CD14-positive monocyte (primary cell): ENCODE measurements at regions not wholly inside any gene's neighbourhood (a gene's known extent, or its start where the extent isn't known, plus 50 kb on each side); places are given as distances from the start of the nearest gene placed in this dataset.

Experiments
- DNase-seq, 3 donors: peaks; one replicate each; pipeline ENCODE4 v3.0.0-alpha.2; 2011 to 2022
- H2AFZ ChIP-seq: 2 replicates; pipeline ENCODE4 v1.6.0; 2012; ENCODE audit warnings: mild to moderate bottlenecking, low read depth, low read length, inconsistent platforms; ENCODE audit not compliant: insufficient read depth, poor library complexity, severe bottlenecking
- H3K27ac ChIP-seq, 2 donors: 1 replicate in 1 of 2; 2 replicates in 1 of 2; pipeline ENCODE4 v1.5.1; 2012 to 2013; ENCODE audit warnings: low read length in 2 of 2, control low read depth in 1 of 2, inconsistent platforms in 1 of 2, low read depth in 1 of 2, mild to moderate bottlenecking in 1 of 2
- H3K27me3 ChIP-seq, 2 donors: one replicate each; pipeline versions ENCODE4 v1.6.0 to v1.6.1; 2011 to 2013; ENCODE audit warnings: low read length in 2 of 2; ENCODE audit not compliant: control insufficient read depth in 2 of 2, insufficient read depth in 2 of 2
- H3K36me3 ChIP-seq, 2 donors: replicated peaks in 1 of 2; 1 replicate in 1 of 2; 2 replicates in 1 of 2; pipeline versions ENCODE4 v1.5.1 to v1.6.1; 2012 to 2013; ENCODE audit warnings: low read length in 2 of 2, control low read depth in 1 of 2, inconsistent platforms in 1 of 2, mild to moderate bottlenecking in 1 of 2; ENCODE audit not compliant: insufficient read depth in 2 of 2, control insufficient read depth in 1 of 2
- H3K4me1 ChIP-seq, 2 donors: 1 replicate in 1 of 2; 2 replicates in 1 of 2; pipeline versions ENCODE4 v1.5.1 to v1.6.1; 2012 to 2013; ENCODE audit warnings: low read length in 2 of 2, control low read depth in 1 of 2, inconsistent platforms in 1 of 2, mild to moderate bottlenecking in 1 of 2, moderate library complexity in 1 of 2; ENCODE audit not compliant: insufficient read depth in 2 of 2, control insufficient read depth in 1 of 2
- H3K4me2 ChIP-seq: replicated peaks from 2 replicates; pipeline ENCODE3; 2012; ENCODE audit warnings: low read length, moderate library complexity, mild to moderate bottlenecking; ENCODE audit not compliant: poor library complexity, severe bottlenecking; ENCODE audit errors: extremely low read depth
- H3K4me3 ChIP-seq, 3 experiments: fragments of 200-600 bp in 1 of 3; sonication (generic) in 1 of 3; replicated peaks in 1 of 3; 1 replicate in 2 of 3; 2 replicates in 1 of 3; pipeline ENCODE4 v1.5.1; 2011 to 2013; ENCODE audit warnings: low read length in 3 of 3, mild to moderate bottlenecking in 3 of 3, control low read depth in 2 of 3, low read depth in 2 of 3, inconsistent platforms in 1 of 3, moderate library complexity in 1 of 3
- H3K79me2 ChIP-seq: 2 replicates; pipeline ENCODE4 v1.6.0; 2012; ENCODE audit warnings: mild to moderate bottlenecking, control low read depth, inconsistent platforms, low read length, moderate library complexity; ENCODE audit not compliant: insufficient read depth
- H3K9ac ChIP-seq: 2 replicates; pipeline ENCODE4 v1.6.0; 2017; ENCODE audit warnings: low read length, mild to moderate bottlenecking; ENCODE audit not compliant: insufficient read depth, poor library complexity, severe bottlenecking
- H3K9me3 ChIP-seq, 2 donors: replicated peaks in 1 of 2; 1 replicate in 1 of 2; 2 replicates in 1 of 2; pipeline versions ENCODE4 v1.5.1 to v1.6.1; 2012 to 2013; ENCODE audit warnings: low read length in 2 of 2, control low read depth in 1 of 2; ENCODE audit not compliant: control insufficient read depth in 1 of 2, insufficient read depth in 1 of 2
- H4K20me1 ChIP-seq: 2 replicates; pipeline ENCODE4 v1.6.0; 2012; ENCODE audit warnings: mild to moderate bottlenecking, low read length, control low read depth, moderate library complexity; ENCODE audit not compliant: insufficient read depth
- H3K27ac Mint-ChIP-seq, 7 donors: one replicate each; pipeline ENCODE4 v1.8.0; 2020; ENCODE audit warnings: mild to moderate bottlenecking in 7 of 7, mixed read lengths in 7 of 7, moderate library complexity in 6 of 7, inconsistent platforms in 2 of 7
- H3K27me3 Mint-ChIP-seq, 3 donors: one replicate each; pipeline ENCODE4 v1.8.0; 2021 to 2022; ENCODE audit warnings: low read depth in 3 of 3, mild to moderate bottlenecking in 3 of 3, mixed read lengths in 3 of 3, moderate library complexity in 3 of 3, inconsistent platforms in 1 of 3
- H3K36me3 Mint-ChIP-seq, 2 donors: one replicate each; pipeline ENCODE4 v1.8.0; 2020; ENCODE audit warnings: mixed read lengths in 2 of 2, inconsistent platforms in 1 of 2, mild to moderate bottlenecking in 1 of 2
- H3K4me1 Mint-ChIP-seq: one replicate; pipeline ENCODE4 v1.8.0; 2020; ENCODE audit warnings: mild to moderate bottlenecking, mixed read lengths
- H3K4me3 Mint-ChIP-seq, 2 donors: one replicate each; pipeline ENCODE4 v1.8.0; 2020; ENCODE audit warnings: mild to moderate bottlenecking in 2 of 2, mixed read lengths in 2 of 2, moderate library complexity in 1 of 2
- H3K9me3 Mint-ChIP-seq, 7 donors: one replicate each; pipeline ENCODE4 v1.8.0; 2020 to 2022; ENCODE audit warnings: mixed read lengths in 7 of 7, mild to moderate bottlenecking in 6 of 7, moderate library complexity in 6 of 7, inconsistent platforms in 2 of 7
- WGBS: methylation state at CpG from one replicate; pipeline ENCODE4 v1.1.5; 2013; ENCODE audit warnings: missing lambda C conversion rate; ENCODE audit not compliant: insufficient coverage; 5-methylcytosine and 5-hydroxymethylcytosine counted together
- intact Hi-C, 2 donors: fragments of 100-400 bp; cut with micrococcal nuclease; formaldehyde crosslinking; loops; one replicate each; pipeline versions ENCODE4 v1.15.0 to v1.15.1; 2023
- TF ChIP-seq, protein P1 (sequence below): fragments of 200-600 bp; IDR thresholded peaks from one replicate; pipeline ENCODE4 v1.8.0; 2022; ENCODE audit warnings: antibody characterized with exemption, mild to moderate bottlenecking

DNA sequence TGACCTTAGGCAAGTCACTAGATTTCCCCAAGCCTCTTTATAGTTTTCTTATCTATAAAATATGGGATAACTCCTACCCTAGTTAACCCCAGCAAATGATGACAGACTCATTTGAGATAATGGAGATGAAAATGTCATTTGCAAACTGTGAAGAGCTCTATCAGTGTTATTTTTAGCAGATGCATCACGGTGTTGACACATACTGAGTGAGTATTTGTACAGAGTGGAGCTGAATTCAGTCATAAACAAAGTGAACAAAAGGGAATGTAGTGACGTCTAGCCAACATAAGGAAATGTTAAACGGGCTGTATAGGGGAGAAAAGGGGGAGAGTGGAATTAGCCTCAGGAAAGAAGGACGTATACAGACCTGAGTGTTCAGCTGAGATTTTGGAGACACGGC, 75.9 kb downstream of the NMUR2 start:
- intact Hi-C loops, result no loop called here
- Mint-ChIP-seq H3K36me3 (no peaks in the 10 kb centered on the region), H3K4me3 (no peak overlapping the region), H3K27me3 (peaks cover 0 to 1% (median 0%) of the 10 kb centered on the region in 3 donors), H3K27ac (no peak overlapping the region), H3K9me3 (peaks cover 0 to 5% (median 1%) of the 10 kb centered on the region in 7 donors), H3K4me1 (no peaks in the 10 kb centered on the region)
- Histone ChIP-seq H3K4me1 (no peaks in the 10 kb centered on the region), H3K9ac (no peak overlapping the region), H3K27me3 (no peaks in the 10 kb centered on the region), H3K27ac (no peak overlapping the region), H3K4me3 (no peak overlapping the region), H3K36me3 (no peaks in the 10 kb centered on the region), H4K20me1 (no peaks in the 10 kb centered on the region), H3K9me3 (no peaks in the 10 kb centered on the region), H2AFZ (no peak overlapping the region), H3K79me2 (no peaks in the 10 kb centered on the region), H3K4me2 (no peak overlapping the region)
- TF ChIP-seq, protein P1, sequence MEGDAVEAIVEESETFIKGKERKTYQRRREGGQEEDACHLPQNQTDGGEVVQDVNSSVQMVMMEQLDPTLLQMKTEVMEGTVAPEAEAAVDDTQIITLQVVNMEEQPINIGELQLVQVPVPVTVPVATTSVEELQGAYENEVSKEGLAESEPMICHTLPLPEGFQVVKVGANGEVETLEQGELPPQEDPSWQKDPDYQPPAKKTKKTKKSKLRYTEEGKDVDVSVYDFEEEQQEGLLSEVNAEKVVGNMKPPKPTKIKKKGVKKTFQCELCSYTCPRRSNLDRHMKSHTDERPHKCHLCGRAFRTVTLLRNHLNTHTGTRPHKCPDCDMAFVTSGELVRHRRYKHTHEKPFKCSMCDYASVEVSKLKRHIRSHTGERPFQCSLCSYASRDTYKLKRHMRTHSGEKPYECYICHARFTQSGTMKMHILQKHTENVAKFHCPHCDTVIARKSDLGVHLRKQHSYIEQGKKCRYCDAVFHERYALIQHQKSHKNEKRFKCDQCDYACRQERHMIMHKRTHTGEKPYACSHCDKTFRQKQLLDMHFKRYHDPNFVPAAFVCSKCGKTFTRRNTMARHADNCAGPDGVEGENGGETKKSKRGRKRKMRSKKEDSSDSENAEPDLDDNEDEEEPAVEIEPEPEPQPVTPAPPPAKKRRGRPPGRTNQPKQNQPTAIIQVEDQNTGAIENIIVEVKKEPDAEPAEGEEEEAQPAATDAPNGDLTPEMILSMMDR, result no peak
- WGBS, result 62% methylated on average over 5 of the region's 5 CpGs
- DNase-seq, result no peak

DNA sequence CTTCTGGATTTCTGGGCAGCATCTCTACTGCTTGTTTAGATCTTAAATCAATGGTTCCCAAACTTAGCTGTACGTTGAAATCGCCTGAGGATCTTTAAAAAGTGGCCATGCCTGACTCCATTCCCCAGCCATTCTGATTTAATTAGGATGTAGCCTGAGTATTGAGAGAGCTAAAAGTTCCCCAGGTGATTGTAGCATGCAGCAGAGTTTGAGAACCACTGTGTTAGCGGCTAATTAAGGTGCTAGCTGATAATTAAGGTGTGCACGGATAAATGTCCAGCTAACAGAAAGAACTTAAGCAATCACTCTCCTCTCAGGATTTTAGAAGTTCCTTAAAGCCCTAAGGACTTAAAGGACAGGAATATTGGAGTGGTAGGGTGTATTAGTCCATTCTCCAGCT, 89.1 kb downstream of the NMUR2 start:
- 100% methylated on average over 1 of the region's 4 CpGs for WGBS
- Mint-ChIP-seq H3K36me3 (no peaks in the 10 kb centered on the region), H3K9me3 (peaks cover 0 to 2% (median 0%) of the 10 kb centered on the region in 7 donors)

More for the DNA sequence above, 89.1 kb downstream of the NMUR2 start:
- Histone ChIP-seq H3K79me2 (no peaks in the 10 kb centered on the region), H3K36me3 (no peaks in the 10 kb centered on the region), H3K4me2 (no peak overlapping the region), H3K4me1 (no peaks in the 10 kb centered on the region), H4K20me1 (no peaks in the 10 kb centered on the region), H3K27ac (no peak overlapping the region), H3K9ac (no peak overlapping the region), H3K27me3 (no peaks in the 10 kb centered on the region), H3K4me3 (no peak overlapping the region), H3K9me3 (no peaks in the 10 kb centered on the region), H2AFZ (no peak overlapping the region)
- intact Hi-C loops, result no loop called here
- H3K27me3 Mint-ChIP-seq, result no peaks in the 10 kb centered on the region
- no peak for DNase-seq
- H3K4me3 Mint-ChIP-seq, result no peak overlapping the region
- TF ChIP-seq, protein P1, result no peak
- no peak overlapping the region for H3K27ac Mint-ChIP-seq
- no peaks in the 10 kb centered on the region for H3K4me1 Mint-ChIP-seq
